HG02588 (cell line): ENCODE measurements at regions not wholly inside any gene's neighbourhood (a gene's known extent, or its start where the extent isn't known, plus 50 kb on each side); places are given as distances from the start of the nearest gene placed in this dataset.
"Not testable (repeated sequence)": the region's sequence is repeated elsewhere in the genome, so short reads cannot be mapped to it uniquely, and the experiment has no call there.

Experiments used
- ATAC-seq: cut with Tn5 transposase; IDR thresholded peaks from one replicate; pipeline ENCODE4 v1.9.1; 2021; ENCODE audit warnings: mild to moderate bottlenecking, moderate library complexity; ENCODE audit not compliant: unreplicated experiment

- no peak for ATAC-seq
Observed at GRCh38 chr2:223176970-223177369, 125.0 kb downstream of the KCNE4 start.

GRCh38 chr2:223180463-223180862 is 128.5 kb downstream of the KCNE4 start:
- no peak for ATAC-seq

DNA sequence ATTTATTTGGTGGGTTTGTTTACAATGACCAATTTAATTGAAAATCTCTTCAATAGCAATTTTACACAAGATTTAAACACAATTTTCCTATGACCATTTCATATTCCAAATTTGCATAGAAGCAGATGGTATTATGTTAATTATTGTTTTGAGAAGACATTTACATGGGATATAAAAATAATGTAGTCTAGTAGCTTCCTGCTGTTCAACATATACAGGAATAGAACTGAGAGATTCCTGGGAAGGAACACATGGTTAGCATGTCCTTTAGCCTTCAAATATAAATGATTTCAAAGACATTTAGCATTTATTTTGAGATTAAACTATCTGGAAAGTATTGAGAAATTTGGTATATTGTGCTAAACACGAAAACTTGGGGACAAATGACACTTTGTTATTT is 129.6 kb downstream of the KCNE4 start:
- ATAC-seq = no peak

DNA sequence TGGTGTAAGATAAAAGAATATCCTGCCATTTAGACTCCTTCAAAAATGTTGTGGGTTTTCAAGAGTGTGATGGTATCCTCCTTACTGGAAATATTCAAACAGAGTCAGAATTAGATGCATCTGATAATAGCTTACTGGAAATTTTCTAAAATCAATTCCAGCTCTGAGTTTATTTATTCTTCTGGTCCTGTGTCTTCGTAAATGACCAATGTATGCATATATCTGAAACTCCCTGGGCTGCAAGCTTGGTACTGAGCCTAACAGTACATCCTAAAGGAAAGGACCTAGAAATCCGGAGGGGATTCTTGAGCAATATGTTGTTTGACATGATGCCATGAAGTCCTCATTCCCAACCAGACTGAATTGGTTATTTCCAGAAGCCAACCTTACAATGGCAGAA is 130.4 kb downstream of the KCNE4 start:
- ATAC-seq = no peak

- ATAC-seq = no peak
Observed at GRCh38 chr2:223185638-223186037, 133.6 kb downstream of the KCNE4 start.

GRCh38 chr2:223187256-223187655 is 135.3 kb downstream of the KCNE4 start:
- no peak for ATAC-seq

DNA sequence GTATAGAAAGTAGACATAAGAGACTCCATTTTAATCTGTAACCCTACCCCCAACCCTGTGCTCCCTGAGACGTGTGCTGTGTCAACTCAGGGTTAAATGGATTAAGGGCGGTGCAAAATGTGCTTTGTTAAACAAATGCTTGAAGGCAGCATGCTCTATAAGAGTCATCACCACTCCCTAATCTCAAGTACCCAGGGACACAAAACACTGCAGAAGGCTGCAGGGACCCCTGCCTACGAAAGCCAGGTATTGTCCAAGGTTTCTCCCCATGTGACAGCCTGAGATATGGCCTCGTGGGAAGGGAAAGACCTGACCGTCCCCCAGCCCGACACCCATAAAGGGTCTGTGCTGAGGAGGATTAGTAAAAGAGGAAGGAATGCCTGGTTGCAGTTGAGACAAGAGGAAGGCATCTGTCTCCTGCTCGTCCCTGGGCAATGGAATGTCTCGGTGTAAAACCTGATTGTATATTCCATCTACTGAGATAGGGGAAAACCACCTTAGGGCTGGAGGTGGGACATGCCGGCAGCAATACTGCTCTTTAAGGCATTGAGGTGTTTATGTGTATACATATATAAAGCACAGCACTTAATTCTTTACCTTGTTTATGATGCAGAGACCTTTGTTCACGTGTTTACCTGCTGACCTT is 138.7 kb downstream of the KCNE4 start:
- ATAC-seq = not testable (repeated sequence)

GRCh38 chr2:223196331-223196730 is 144.3 kb downstream of the KCNE4 start:
- ATAC-seq = no peak

DNA sequence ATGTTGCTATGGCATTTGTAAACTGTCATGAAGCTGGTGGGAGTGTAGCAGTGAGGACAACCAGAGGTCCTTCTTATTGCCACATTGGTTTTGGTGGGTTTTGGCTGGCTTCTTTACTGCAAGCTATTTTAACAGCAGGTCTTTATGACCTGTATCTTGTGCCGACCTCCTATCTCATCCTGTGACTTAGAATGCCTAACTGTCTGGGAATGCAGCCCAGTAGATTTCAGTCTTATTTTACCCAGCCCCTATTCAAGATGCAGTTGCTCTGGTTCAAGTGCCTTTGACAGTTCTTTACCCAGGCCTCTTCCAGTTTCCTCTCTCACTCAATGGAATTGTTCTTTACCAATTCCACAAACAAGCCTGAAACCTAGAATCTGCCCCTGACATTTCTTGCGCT is 145.1 kb downstream of the KCNE4 start:
- ATAC-seq = no peak

DNA sequence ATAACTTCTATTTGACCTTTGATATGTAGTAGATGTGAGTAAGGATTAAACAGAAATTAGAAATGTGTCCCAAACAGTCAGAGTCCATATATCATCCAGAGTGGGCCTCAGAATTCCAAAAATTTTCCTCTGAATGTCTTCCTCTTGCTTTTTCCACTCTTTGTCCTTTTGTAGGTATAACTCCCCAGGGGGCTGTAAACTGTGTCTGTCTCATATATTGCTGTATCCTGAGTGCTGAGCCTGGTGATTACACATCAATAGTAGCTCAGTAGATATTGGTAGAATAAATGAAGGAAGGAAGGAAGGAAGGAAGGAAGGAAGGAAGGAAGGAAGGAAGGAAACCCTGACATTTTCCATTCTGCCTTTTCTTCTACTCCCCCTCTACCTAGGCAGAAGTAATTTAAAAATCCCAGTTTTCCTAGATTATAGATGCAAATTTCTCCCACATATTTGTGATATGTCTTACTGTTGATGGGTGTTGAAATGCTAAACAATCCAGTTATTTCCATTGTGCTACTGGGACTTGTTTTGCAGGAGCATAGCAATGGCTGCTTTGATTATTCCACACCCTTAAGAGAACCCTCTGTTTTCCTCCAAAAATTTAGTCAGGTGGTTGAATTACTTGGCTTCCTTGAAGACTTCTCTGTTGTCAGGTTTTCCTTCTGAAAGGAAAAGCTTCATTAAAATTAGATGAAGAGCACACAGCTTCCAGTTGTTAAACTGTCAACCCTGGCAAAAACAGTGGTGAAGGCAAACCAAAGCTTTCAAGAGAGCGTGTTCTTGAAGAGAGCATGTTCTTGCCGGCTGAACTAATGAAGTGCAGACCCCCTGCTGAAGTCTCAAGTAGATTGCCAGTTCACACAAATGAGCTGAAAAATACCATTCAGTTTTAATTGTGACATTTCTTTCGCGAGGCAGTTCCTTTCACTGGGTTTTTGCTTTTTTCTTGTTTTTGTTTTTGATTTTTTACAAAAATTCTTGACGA is 147.8 kb downstream of the KCNE4 start:
- no peak for ATAC-seq

- ATAC-seq = no peak
Observed at GRCh38 chr2:223203971-223204929, 152.3 kb downstream of the KCNE4 start.

- no peak for ATAC-seq
Observed at GRCh38 chr2:223210489-223210888, 158.5 kb downstream of the KCNE4 start.

DNA sequence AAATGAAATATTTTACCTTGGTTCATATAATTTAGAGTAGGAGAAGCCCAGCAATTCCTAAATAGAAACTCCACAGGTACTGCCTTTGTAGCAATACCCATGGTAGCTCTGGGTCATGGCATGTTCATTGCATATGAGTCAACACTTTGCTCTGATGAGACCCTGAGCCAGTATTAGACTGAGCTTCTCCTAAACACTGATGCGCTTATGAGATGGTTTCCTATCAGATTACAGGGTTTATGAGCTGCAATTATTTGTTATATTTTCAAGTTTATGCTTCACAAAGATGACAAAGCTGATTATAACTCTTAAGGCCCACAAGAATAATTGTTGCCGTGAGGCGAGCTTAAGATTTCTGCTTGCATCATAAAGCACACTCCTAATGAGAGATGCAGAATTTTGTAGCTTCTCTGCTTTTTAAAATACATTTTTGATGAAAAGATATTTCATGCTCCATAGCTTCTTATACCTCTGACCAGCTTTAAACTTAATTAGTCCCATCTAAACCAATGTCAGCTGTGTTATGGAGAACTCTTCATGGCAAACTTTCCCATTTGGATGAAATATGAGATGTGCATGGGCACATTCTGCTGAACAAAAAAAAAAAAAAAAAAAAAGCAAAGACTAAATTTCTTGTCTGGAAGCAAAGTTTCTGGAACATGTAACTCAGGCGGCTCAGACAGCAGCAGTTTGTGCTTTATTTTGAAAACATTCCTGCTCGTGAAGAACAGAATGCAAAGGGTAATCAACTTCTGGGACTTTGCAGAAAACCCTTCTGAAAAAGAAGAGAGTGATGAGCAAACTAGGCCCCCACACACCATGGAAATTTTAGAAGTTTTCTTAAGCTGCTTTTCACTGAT is 162.6 kb downstream of the KCNE4 start:
- ATAC-seq = no peak

DNA sequence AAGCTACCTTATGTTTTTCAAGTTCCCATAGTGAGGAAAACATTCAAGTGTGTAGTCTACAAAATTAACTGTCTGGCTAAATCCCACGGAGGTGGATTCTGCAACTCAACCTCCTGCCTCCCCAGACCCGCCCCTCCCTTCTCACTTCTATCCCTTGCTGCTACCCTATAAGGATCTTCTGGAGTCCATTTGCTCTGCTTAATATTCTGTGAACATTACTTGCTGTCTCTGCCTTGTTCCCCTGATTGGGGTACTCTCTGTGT is 163.2 kb downstream of the KCNE4 start:
- no peak for ATAC-seq

GRCh38 chr2:223217373-223217772 is 165.4 kb downstream of the KCNE4 start:
- no peak for ATAC-seq

DNA sequence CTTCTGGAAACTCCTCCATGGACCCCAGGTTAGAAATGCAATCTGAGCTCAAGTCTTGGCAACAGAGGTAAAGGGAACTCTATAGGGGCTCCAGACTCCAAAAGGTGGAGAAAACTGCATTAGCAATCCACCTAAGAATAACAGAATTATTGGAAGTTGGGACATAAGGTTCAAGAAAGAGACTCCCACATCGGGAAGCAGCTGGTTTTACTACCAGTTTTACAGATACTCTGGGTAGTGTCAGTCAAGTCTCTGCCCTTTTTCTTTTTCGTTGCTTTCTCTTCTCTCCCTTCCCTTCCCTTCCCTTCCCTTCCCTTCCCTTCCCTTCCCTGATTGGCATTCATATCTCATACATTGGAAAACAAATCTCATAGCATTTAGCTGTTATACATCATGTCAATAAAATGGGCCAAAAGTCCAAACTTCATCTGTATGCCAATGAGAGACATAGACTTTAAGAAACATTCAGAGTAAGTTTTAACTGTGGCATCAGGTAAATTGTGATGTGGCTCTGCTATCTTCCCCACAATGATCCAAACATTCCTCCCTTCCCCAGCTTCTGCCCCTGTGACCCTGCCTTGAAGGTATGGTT is 166.7 kb downstream of the KCNE4 start:
- ATAC-seq = no peak

DNA sequence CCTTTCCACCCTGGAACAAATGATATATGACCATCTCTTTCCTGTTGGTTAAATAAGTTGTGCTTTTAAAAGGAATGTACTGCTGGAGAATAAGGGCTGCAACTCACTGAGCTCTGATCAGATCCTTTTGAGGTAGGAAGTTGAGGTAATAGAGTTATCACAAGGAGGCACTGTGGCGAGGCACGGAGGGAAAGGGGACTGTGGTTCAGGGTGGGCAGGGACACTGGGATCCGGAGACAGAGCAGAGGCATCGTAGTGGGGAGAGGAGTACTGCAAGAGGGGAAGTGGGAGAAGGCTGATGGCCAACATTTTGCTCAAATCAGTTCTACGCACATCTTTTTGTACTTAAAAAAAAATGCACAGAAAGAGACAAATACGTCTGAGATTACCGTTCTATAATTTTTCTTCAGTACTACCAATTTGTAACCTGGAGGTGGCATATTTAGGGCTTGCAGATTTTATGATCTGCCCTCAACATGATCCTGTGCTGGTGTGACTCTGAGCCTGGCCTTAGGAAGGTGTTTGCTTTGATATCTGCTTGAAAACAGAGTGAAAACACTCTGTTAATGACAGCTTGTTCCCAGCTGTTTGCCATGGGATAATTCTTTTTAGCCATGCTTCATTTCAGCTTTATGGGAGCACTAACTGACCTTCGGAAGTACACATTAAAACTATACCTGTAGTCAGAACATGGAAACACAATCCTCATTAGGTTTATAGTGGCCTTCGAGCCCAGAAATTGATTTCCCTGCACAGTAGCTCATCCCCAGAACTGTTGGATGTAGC is 168.1 kb downstream of the KCNE4 start:
- no peak for ATAC-seq

GRCh38 chr2:223220658-223220925 is 168.6 kb downstream of the KCNE4 start:
- no peak for ATAC-seq

- ATAC-seq = no peak
Observed at GRCh38 chr2:223221139-223221835, 169.3 kb downstream of the KCNE4 start.
